T-helper 17 cell (primary cell): ENCODE measurements at regions not wholly inside any gene's neighbourhood (a gene's known extent, or its start where the extent isn't known, plus 50 kb on each side); places are given as distances from the start of the nearest gene placed in this dataset.

ENCODE experiments used
- ATAC-seq: fragments of 150-1000 bp; cut with Tn5 transposase; 2 replicates; pipeline ENCODE4 v1.10.0; 2021; ENCODE audit warnings: mild to moderate bottlenecking, moderate library complexity
- DNase-seq, 3 donors: peaks; one replicate each; pipeline versions ENCODE4 v3.0.0 to v3.0.0-alpha.2; 2020 to 2021
- H3K9me3 ChIP-seq: one replicate; pipeline ENCODE4 v1.7.0; 2013; ENCODE audit warnings: low read length, mild to moderate bottlenecking; ENCODE audit not compliant: control insufficient read depth, poor library complexity, severe bottlenecking
- H3K27ac Mint-ChIP-seq: one replicate; pipeline ENCODE4 v1.8.0; 2022; ENCODE audit warnings: mild to moderate bottlenecking, moderate library complexity, mixed read lengths
- H3K27me3 Mint-ChIP-seq: one replicate; pipeline ENCODE4 v1.8.0; 2022; ENCODE audit warnings: mixed read lengths
- H3K36me3 Mint-ChIP-seq: one replicate; pipeline ENCODE4 v1.8.0; 2022; ENCODE audit warnings: low read depth, mixed read lengths
- H3K4me1 Mint-ChIP-seq: one replicate; pipeline ENCODE4 v1.8.0; 2022; ENCODE audit warnings: mild to moderate bottlenecking, mixed read lengths
- H3K4me3 Mint-ChIP-seq: one replicate; pipeline ENCODE4 v1.8.0; 2022; ENCODE audit warnings: mild to moderate bottlenecking, moderate library complexity, mixed read lengths

DNA sequence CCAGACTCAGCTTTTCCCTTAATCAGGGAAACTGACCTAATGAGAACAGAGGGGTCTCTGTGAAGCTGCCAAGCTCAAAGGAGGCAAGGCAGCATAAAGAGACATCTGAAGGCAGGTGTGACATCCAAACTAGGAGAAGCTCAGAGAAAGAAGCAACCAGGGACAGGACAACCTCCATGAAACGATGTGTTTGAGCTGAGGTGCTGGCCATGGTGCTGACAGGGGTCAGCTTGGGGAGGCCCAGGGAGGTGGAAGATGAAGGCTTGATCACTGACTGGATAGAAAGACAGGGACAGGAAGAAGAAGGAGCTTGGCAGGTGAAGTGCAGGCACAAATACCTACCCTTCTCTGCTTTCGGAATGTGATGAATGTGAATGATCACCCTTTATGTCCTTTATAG, 179.5 kb upstream of the NSMCE3 start:
- Mint-ChIP-seq H3K4me1 (peaks cover 9% of the 10 kb centered on the region), H3K27me3 (no peaks in the 10 kb centered on the region), H3K27ac (no peak overlapping the region), H3K4me3 (no peak overlapping the region), H3K36me3 (no peaks in the 10 kb centered on the region)
- DNase-seq (no peak), ATAC-seq (no peak)
- no peaks in the 10 kb centered on the region for H3K9me3 ChIP-seq

DNA sequence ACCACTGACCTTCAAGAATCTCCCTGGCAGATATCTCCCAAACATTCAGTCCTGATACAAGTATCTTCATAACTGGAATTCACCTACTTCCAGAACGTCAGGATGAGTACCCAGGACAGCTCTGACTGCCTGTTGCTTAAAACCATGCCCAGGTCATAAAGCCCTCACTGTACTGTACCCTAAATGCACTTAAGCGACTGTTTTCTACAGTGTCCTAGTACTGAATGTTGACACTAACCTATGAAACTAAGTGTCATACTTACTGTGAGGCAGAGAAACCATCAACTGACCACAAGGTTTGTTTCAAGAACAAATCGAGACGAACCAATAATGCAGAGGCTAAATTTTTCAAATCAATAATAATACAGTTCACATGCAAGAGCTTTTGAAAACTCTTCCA, 178.7 kb upstream of the NSMCE3 start:
- no peak for DNase-seq
- H3K27me3 Mint-ChIP-seq: no peaks in the 10 kb centered on the region
- peaks cover 7% of the 10 kb centered on the region for H3K4me1 Mint-ChIP-seq
- ATAC-seq: no peak
- H3K27ac Mint-ChIP-seq: no peak overlapping the region
- no peak overlapping the region for H3K4me3 Mint-ChIP-seq
- no peaks in the 10 kb centered on the region for H3K36me3 Mint-ChIP-seq
- H3K9me3 ChIP-seq: no peaks in the 10 kb centered on the region

DNA sequence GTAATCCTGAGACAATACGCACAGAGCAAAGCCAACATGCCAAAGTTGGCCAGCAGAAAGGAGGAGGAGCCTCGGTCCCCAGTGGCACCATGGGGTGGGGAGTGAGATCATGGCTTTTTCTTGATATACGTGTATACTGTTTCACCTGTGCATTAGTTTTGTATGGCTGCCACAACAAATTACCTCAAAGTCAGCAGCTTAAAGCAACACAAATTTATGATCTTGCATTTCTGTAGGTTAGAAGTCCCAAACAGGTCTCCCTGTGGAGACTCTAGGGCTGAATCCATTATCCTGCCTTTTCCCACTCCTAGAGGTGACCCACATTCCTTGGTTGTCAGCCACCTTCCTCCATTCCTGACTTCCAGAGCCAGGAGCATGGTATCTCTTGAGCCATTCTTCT, 176.9 kb upstream of the NSMCE3 start:
- Mint-ChIP-seq H3K36me3 (no peaks in the 10 kb centered on the region), H3K4me3 (no peak overlapping the region), H3K27me3 (no peaks in the 10 kb centered on the region), H3K27ac (no peak overlapping the region), H3K4me1 (no peaks in the 10 kb centered on the region)
- no peaks in the 10 kb centered on the region for H3K9me3 ChIP-seq
- no peak for DNase-seq
- ATAC-seq: no peak

DNA sequence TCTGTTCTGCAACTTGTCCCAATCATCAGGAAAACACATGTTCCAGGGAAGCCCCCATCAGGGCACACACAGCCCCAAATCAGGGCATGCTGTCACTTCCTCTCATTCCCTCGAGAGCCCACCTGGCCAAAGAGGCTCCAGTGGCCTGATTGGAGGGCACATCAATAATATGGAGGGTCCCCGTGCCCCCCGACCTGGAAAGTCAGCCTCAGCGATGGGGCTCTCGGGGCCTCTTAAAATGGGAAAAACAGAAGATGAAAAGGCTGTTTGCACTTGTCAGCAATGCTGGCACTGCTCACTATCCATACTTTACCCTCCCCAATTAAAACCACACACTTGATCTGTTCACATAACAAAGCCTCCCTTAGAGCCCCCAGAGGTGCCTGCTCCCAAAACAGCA, 172.9 kb upstream of the NSMCE3 start:
- H3K4me1 Mint-ChIP-seq: no peaks in the 10 kb centered on the region
- DNase-seq: no peak
- no peak overlapping the region for H3K27ac Mint-ChIP-seq
- peaks cover 2% of the 10 kb centered on the region for H3K9me3 ChIP-seq
- H3K36me3 Mint-ChIP-seq: no peaks in the 10 kb centered on the region
- no peaks in the 10 kb centered on the region for H3K27me3 Mint-ChIP-seq
- H3K4me3 Mint-ChIP-seq: no peak overlapping the region
- ATAC-seq: no peak

DNA sequence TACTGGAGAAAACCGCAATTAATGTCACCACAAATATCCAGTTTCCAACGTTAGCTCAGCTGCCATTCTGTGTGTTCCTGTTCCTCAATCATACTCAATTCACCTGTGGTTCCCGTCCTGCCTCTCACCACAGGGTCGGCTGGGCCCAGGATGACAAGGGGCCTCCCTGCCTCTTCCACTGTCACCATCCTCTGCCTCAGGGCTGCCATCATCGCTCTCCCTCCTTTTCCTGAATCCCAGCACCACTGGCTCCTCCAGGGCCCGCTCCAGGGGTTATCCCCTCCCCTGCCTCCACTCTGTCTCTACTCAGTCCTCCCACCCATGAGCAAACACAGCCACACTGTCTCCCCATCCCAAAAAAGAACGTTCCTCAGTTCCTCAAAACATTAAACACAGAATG, 170.9 kb upstream of the NSMCE3 start:
- H3K27me3 Mint-ChIP-seq: no peaks in the 10 kb centered on the region
- ATAC-seq: no peak
- H3K4me1 Mint-ChIP-seq: no peaks in the 10 kb centered on the region
- no peaks in the 10 kb centered on the region for H3K36me3 Mint-ChIP-seq
- peaks cover 2% of the 10 kb centered on the region for H3K9me3 ChIP-seq
- no peak for DNase-seq
- H3K27ac Mint-ChIP-seq: no peak overlapping the region
- no peak overlapping the region for H3K4me3 Mint-ChIP-seq

DNA sequence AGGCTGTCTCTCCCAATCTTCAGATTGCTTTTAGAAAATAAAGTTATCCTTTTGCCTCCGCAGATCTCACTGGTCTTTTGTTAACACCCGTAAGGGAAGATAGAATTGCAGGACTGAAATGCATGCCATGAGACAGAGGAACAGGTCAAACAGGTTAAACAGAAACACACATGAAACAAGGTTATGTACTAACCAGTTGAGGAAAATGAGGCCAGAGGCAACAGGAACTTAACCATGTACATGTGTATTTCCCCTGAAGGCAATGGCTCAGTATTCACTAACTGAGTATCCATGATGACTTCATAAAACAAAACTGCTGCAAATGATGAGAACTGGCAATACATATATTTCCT, 169.1 kb upstream of the NSMCE3 start:
- Mint-ChIP-seq H3K27ac (no peak overlapping the region), H3K36me3 (no peaks in the 10 kb centered on the region), H3K4me1 (no peaks in the 10 kb centered on the region), H3K27me3 (peaks cover 9% of the 10 kb centered on the region), H3K4me3 (no peak overlapping the region)
- H3K9me3 ChIP-seq: peaks cover 2% of the 10 kb centered on the region
- DNase-seq (no peak), ATAC-seq (no peak)

DNA sequence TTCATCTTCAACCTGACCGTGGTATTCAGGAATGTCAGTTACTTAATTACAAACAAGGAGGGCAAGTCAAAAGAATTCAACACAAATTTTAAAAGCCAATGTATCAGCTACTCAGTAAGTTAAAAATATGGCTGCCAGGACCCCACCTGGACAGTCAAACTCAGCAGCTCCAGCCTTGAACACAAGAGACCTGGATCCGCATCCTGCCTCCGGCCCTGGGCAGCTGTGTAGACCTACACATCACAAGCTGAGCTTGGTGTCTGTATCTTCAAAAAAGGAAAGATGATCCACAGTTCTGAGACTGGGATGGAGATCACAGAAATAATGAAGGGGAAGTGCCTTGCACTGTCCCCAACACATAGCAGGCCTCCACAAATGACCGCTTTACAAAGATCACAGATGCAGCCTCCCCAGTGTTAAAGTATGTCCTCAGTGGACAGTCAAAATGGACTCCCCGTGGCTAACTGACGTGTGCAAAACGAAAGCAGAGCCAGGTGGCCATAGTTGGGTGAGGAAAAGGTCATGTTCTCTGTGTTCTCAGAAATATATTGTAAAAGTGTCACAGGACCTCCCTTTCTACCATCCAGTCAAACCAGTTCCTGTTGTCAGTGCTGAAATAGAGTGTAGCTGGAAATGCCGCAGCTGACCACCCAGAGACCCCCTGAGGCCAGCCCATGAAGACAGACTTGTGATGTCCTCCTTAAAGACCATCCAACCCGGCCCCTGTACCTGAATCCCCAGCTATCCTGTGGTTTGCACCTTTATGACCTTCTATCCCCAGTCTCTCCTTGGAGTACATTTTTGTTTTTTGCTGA, 168.5 kb upstream of the NSMCE3 start:
- H3K27me3 Mint-ChIP-seq: peaks cover 15% of the 10 kb centered on the region
- H3K4me1 Mint-ChIP-seq: no peaks in the 10 kb centered on the region
- ATAC-seq (no peak), DNase-seq (no peak)
- no peaks in the 10 kb centered on the region for H3K36me3 Mint-ChIP-seq
- H3K4me3 Mint-ChIP-seq: no peak overlapping the region
- H3K27ac Mint-ChIP-seq: no peak overlapping the region
- H3K9me3 ChIP-seq: peaks cover 2% of the 10 kb centered on the region

DNA sequence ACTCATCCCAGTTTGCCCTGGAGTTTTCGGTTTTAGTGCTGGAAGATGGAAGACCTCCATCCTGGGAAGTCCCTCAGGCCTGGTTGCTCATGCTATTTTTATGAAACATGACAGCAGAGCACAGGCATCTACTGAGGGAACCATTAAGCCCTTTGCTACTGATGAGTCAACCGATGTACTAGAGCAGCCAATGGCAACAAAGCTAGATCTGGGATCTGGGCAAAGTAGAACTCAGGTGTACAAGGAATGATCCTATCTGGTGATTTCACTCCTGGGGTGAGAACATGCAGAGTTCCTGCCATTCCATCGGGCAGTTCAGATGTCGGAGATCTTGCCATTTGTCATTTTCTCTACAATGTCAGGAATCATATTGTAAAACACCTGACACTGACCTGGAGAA, 166.2 kb upstream of the NSMCE3 start:
- Mint-ChIP-seq H3K4me3 (no peak overlapping the region), H3K4me1 (no peaks in the 10 kb centered on the region)

DNA sequence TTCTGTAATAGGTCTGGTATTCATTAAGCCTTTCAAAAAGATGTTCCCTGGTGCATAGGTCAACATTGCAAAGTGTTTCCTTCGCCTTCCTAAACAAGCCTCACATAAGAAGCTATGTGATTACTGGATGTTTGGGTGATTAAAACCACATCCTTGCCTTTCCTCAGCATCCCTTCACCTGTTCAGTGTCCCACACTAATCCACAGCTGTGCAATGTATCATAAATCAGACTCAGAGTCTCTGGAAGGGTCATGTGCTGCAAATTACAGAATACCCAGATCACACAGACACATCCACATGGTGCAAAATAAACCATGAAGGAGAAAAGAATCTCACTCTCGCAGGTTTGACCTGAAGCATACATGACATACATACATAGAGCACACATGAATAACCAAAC, 164.7 kb upstream of the NSMCE3 start:
- Mint-ChIP-seq H3K36me3 (no peaks in the 10 kb centered on the region), H3K4me3 (no peak overlapping the region), H3K4me1 (no peaks in the 10 kb centered on the region), H3K27me3 (peaks cover 30% of the 10 kb centered on the region), H3K27ac (no peak overlapping the region)
- DNase-seq: no peak
- no peak for ATAC-seq
- no peaks in the 10 kb centered on the region for H3K9me3 ChIP-seq

More for the DNA sequence above, 166.2 kb upstream of the NSMCE3 start:
- DNase-seq (no peak), ATAC-seq (no peak)
- no peaks in the 10 kb centered on the region for H3K9me3 ChIP-seq
- H3K36me3 Mint-ChIP-seq: no peaks in the 10 kb centered on the region
- H3K27me3 Mint-ChIP-seq: peaks cover 30% of the 10 kb centered on the region
- no peak overlapping the region for H3K27ac Mint-ChIP-seq

DNA sequence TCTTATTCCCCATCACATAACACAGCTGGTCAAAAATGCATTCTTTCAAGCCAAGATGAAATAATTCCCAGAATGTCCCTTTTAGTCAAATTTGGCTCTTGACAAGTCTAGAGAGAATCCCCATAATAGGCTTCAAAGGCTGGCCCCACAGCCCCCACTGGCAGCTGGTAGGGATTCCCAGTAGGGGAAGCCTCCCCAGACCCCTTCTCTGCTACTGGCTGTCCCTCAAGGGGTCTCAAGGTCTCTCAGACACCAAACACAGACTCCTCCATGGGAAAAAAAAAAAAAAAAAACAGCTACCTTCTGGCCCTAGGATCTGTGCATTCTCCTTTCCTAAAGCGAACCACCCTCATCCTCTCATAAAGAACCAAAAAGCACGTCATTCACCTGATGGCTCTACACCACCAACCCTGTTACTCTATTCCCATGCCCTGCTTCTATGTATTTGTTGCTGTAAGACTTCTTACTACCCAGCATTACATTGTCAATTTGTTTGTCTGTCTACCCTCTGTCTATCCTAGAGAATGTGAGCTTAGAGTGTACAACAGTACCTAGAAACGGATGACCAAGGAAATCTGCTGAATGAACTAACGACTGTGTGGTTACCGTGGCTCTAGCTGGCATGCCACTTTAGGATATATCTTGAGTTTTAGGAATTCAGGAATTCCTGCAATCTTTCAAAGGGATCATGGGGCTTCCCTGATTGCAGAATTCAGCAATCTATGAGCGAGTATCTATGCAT, 164.1 kb upstream of the NSMCE3 start:
- H3K4me1 Mint-ChIP-seq: no peaks in the 10 kb centered on the region
- no peaks in the 10 kb centered on the region for H3K36me3 Mint-ChIP-seq
- no peak overlapping the region for H3K4me3 Mint-ChIP-seq
- no peaks in the 10 kb centered on the region for H3K9me3 ChIP-seq
- no peak overlapping the region for H3K27ac Mint-ChIP-seq
- peaks cover 30% of the 10 kb centered on the region for H3K27me3 Mint-ChIP-seq
- DNase-seq (no peak), ATAC-seq (no peak)

DNA sequence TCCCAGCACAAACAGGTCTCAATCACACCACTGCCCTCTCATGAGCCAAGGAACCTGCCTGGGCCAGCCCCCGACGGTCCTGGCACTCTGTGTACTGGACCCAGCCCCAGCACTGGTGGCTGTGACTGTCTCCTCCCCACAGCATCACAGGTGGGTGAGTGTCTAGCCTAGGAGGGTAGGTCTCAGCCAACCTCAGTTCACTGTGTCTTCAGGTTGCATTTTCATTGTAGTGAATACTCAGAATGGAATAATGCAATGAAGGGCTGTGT, 163.4 kb upstream of the NSMCE3 start:
- H3K27ac Mint-ChIP-seq: no peak overlapping the region
- no peak for DNase-seq
- H3K4me1 Mint-ChIP-seq: no peaks in the 10 kb centered on the region
- H3K4me3 Mint-ChIP-seq: no peak overlapping the region
- no peaks in the 10 kb centered on the region for H3K9me3 ChIP-seq
- ATAC-seq: no peak
- H3K27me3 Mint-ChIP-seq: peaks cover 30% of the 10 kb centered on the region
- H3K36me3 Mint-ChIP-seq: no peaks in the 10 kb centered on the region

DNA sequence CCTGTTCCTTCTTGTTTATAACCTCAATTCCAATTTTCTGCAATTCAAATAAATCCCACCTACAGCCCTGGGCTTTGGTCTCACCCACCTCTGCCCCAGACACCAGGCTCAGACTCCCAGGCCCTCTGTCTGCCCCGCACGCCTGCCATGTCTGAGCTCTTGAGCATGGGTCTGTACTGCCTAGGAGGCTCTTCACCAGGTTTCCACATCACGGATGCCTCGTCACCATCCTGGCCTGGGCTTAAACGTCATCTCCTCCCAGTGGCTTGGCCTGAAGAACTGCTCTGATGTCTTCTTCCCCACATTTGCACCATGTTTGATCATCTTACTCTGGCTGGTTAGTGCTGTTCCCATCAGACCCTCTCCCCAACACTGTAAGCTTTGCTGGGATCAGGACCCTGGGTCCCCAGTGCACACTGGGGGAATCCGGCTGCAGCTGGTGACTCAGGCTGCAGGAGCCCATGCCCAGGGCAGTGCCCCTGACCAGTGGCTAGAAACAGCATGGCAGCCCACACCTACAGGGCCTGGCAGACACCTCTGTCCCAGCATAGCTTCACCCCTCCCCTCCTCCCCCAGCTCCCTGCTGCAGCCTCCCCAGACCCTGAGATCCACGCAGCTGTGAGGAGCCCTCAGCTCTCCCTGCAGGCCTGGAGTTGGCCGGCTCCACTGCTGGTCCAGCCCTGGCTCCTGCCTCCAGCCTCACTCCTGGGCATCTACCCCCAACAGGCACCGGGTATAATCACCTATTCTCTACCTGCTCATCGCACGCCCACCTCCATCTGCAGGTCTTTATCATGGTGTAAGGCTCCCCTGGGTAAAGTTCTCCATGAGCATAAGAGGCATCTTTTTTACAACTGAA, 162.8 kb upstream of the NSMCE3 start:
- no peak overlapping the region for H3K4me3 Mint-ChIP-seq
- no peak for DNase-seq
- H3K4me1 Mint-ChIP-seq: no peaks in the 10 kb centered on the region
- no peaks in the 10 kb centered on the region for H3K9me3 ChIP-seq
- ATAC-seq: no peak
- peaks cover 30% of the 10 kb centered on the region for H3K27me3 Mint-ChIP-seq
- no peaks in the 10 kb centered on the region for H3K36me3 Mint-ChIP-seq
- H3K27ac Mint-ChIP-seq: no peak overlapping the region

DNA sequence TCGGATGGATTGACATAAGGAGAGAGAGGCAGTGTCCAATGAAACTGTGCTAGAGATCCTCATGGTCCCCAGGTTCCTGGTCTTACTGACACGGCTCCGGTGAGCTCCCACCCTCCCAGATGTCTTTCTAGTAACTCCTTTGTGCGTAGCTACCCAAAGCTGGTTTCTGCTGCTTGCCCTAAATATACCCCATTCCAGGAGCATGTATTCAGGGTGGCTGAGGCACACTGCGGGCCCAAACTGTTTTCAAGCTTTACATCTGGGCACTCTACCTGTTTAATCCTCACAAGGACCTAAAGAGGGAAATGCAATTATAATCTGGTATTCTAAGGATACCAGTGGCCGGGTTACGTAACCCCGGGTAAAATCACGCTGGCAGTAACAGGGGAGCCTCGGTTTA, 161.2 kb upstream of the NSMCE3 start:
- Mint-ChIP-seq H3K27me3 (peaks cover 30% of the 10 kb centered on the region), H3K4me3 (no peak overlapping the region), H3K27ac (no peak overlapping the region), H3K4me1 (no peaks in the 10 kb centered on the region), H3K36me3 (no peaks in the 10 kb centered on the region)
- ATAC-seq: no peak
- no peak for DNase-seq
- H3K9me3 ChIP-seq: no peaks in the 10 kb centered on the region
